Stimulated activated CD8-positive, alpha-beta memory T cell treated with anti-CD3 and anti-CD28 coated beads, Interleukin-2, amount 100 ng/mL, for 48 hours (primary cell): ENCODE measurements at regions not wholly inside any gene's neighbourhood (a gene's known extent, or its start where the extent isn't known, plus 50 kb on each side); places are given as distances from the start of the nearest gene placed in this dataset.
"Not testable (repeated sequence)": the region's sequence is repeated elsewhere in the genome, so short reads cannot be mapped to it uniquely, and the experiment has no call there.

Experiments
- DNase-seq, 2 donors: peaks; one replicate each; pipeline ENCODE4 v3.0.0-alpha.2; 2020; ENCODE audit warnings: low read depth in 2 of 2

DNA sequence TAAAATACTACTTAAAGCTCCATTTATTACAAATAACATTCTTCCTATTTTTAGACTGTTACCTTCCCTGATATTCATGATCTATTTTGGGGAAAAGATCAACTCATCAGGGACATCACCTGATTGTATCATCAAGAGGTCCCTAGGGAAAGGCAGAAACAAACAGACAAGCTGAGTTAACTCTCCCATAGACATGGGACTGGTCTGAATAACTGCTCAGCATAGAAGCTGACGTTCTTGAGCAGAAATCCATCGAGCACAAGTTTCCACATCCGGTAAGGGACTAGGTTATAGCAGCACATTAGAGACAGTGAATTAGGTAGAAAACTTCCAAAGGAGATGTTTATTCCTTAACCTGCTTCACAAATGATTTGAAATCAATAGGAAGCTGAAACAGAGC is 1100.4 kb upstream of the SLC39A10 start:
- no peak for DNase-seq

DNA sequence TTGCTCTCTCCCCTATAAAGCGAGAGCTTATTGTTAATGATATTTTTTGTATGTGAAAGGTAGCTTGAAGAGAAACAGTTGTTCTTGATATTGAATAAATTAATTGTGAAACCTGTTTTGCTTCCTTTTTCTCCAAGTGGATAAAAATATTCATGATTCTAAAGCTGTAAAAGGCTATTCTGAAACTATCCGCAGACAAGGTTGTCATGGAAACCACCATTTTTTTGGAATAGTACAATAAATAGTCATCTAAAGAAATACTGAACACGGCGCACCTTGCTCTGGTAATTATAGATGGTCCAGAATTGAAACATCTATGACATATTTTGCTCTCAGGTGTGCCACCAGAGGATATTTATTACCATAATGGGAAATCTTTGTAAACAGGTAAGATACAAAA is 1103.0 kb upstream of the SLC39A10 start:
- no peak for DNase-seq

DNA sequence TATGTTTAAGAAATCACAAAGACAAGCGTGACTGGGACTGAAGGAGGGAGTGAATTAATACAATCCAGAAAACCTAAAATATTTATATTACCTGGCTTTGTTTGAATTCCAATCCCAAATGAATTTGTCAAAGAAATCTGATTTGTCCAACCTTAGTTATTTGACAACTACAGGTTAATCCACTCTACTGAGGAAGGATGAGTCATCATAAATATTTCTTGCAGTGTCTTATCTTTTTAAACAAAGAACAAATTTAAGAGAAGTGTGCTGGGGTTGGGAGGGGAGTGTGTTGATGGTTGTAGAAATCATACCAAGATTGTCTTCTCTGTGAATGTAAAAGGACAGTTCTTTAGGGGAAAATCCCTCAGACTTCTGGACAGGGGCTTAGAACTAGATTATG is 1106.3 kb upstream of the SLC39A10 start:
- DNase-seq: no peak

DNA sequence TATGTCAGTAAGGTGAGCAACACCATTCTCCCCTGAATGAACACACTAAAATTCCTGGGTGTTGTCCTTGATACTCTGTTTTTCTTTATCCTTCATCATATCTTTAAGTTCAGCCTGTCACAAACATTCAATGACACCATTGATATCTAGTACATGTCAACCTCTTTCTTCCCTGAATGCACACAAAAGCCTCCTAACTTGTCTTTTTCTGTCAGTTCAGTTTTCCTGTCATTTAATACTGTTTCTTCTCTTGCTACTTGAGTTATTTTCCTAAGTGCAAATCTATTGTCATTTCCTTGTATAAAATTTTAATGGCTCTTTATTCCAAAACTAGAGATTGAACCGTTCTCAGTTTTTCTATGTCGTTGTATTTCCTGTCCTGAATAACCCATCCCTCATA is 1107.6 kb upstream of the SLC39A10 start:
- DNase-seq: no peak

DNA sequence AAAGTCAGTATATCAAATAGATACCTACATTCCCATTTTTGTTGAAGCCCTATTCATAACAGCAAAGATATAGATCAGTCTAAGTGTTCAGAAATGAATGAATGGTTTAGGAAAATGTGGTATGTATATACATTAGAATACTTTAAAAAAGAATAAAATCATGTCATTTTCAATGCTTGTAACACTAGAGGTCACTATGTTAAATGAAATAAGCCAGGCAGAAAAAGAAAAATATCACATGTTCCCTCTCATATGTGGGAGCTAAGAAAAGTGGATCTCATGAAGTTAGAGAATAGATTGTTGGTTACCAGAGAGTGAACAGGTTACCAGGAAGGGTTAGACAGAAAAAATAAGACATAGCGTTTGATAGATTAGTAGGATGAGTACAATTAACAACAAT is 1111.0 kb upstream of the SLC39A10 start:
- no peak for DNase-seq

DNA sequence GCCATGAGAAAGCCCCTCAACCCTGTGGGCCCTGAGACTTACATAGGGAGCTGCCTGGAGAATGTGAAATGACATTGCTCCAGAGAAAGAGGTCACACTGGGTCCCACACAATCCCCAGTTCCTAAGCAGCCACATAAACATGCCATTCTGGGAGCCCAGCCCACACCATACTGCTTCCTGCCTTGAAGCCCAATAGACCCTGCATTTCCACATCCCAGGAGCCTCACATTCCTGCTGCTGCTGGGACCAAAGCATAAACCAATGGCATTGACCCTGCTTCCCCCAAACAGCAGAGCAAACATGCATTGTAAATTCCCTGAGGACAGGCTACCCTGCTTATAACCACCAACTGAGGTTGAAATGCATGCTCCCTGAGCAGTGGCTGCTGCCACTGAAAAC is 1117.6 kb upstream of the SLC39A10 start:
- DNase-seq: no peak

DNA sequence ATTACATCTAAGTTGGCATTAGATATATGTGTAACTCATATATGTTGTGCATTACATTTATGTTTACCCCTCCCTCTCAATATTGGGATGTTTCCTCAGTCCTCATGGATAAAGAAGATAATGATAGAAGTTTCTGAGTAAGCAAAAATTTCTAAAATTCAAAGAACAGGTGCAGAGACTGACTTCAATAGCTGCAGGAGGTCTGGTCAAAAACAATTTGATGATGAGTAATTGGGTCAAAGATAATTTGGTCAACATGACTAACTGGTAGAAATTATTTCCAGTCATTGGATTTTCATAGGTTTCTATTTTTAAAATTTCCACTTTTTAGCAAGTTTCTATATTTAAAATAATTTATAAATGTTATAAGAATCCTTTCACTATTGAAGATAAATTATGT is 1130.9 kb upstream of the SLC39A10 start:
- no peak for DNase-seq

DNA sequence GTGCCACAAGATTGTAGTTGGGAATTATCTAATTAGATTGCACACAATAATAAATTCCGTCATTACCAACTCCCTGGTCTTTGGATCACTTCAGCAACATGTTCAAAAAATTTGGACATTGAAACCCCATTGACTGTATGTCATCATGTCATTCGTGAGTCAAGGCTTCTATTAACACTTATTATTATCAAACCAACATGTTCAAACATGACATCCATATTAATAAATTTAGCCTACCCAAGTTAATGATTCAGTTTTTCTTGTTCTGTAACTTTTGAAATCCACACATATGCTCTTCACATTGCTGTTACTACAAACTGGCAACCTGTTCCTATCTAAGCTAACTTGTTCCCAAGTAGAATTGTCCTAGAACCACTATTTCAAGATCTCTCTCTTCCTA is 1142.7 kb upstream of the SLC39A10 start:
- DNase-seq: no peak

DNA sequence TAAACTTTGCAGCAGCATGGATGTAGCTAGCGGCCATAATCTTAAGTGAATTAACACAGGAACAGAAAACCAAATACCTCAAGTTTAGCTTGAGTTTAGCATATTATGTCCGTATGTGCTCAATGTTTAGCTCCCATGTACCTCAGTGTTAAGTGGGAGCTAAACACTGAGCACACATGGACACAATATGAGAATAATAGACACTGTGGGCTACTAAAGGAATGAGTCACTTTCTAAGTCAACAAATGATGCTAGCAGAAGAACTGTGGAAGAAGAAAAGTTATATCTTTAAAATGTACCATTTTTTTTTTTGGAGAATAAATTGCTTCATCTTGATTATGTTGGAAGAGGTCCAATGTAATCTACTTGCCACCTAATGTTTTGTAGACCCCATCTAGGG is 1146.0 kb upstream of the SLC39A10 start:
- DNase-seq: not testable (repeated sequence)

DNA sequence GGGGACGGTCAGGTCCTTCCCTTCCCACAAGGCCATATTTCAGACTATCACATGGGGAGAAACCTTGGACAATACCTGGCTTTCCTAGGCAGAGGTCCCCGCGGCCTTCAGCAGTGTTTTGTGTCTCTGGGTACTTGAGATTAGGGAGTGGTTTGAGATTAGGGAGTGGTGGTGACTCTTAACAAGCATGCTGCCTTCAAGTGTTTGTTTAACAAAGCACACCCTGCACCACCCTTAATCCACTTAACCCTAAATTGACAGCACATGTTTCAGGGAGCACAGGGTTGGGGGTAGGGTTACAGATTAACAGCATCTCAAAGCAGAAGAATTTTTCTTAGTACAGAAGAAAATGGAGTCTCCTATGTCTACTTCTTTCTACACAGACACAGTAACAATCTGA is 1152.2 kb upstream of the SLC39A10 start:
- not testable (repeated sequence) for DNase-seq

DNA sequence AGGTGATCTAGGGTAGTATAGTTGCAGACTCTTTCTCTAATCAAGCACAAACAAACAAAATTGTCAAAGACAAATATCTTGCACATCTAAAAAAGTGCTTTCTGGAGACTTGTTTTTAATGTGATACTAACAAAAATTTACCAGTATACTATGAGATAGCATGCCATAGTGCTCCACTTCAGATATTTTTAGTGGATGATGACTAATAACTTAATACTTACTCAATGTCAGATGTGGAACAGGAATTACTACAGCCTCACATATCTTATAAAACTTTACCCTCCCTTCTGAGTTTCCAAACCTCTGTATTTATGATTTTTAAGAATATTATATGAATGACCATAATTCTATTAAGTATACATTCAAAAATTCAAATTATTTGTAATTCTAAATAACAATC is 1162.0 kb upstream of the SLC39A10 start:
- no peak for DNase-seq

DNA sequence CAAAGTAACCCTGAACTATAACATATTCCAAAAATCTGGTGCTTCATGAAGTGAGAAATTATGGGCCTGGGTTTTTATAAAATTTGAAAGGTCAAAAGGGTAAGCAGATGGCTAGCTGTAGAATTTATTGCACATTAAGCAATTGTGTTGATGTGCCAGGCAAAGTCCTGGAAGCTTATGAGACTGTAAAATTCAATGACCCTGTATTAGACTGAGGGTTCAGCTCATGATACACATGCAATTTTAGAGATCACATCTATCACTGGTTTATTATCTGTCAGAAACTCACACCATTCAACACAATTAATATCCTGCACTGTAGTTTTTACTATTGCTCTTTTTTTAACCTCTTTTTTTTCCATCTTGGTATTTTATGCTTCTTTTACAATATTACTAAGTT is 1162.6 kb upstream of the SLC39A10 start:
- no peak for DNase-seq

DNA sequence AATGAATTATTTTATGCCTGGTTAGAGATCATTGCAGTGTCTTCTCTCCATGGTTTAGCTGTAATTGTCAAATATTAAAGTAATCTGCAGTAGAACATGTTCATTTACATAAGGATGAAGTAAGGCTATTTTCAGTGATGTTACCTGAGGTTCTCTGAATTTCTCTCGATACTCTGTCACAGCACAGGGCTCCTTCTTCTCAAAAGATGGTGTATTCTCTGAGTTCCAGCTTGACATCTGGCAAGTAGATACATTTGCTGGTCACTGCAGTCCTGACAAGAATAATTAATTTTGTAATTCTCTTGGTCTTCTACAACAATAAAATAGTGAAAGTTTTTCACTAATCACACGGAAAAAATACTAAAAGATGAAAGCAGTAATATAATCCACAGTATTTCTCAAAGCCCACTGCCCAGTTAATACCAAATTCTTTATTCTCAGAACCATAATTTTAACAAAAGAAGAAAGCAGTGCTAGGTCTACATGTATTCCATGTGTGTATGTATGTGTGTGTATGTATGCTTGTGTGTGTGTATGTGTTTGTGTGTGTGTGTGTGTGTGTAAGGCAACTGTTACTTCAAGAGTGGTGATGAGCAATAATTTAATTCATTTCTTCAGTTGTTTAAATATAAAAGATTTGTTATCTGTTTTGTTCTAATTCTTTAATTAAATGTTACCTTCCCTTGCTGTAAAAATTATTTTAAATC is 1165.5 kb upstream of the SLC39A10 start:
- no peak for DNase-seq

DNA sequence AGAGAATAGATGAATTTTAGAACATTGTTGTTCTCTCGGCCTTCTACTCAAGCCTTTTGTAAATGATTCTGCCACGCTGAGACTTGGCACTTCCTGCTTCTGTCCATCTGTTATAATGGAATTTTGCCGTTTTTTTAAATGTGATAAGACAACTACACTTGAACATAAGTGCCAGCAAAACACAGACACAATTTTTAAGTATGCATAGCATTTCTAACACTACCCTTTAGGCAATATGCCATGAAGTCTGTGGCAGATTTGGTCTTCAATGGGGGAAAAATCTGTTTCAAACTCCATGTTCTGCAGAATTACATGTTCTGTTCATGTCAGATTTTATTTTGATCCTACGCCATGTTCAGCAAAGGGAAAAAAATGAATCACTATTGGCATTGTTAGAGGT is 1170.7 kb upstream of the SLC39A10 start:
- DNase-seq: no peak

DNA sequence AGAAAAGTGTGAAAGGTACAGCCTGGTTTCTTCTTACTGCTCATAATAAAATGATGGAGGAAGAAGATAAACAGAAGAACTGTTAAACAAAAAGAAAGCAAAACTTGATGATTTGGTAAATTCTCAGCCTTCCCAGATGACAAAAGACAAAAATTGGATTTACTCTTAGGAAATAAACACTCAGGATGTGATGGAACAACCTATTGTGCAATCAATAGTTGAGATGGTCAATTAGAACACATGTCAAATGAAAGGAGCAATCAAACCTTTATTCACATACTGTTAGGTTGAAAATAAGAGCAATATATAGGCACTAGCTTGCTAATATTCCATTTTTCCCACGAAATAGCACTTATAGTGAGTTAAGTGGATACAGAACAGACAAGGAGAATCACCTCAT is 1174.0 kb upstream of the SLC39A10 start:
- DNase-seq: no peak

DNA sequence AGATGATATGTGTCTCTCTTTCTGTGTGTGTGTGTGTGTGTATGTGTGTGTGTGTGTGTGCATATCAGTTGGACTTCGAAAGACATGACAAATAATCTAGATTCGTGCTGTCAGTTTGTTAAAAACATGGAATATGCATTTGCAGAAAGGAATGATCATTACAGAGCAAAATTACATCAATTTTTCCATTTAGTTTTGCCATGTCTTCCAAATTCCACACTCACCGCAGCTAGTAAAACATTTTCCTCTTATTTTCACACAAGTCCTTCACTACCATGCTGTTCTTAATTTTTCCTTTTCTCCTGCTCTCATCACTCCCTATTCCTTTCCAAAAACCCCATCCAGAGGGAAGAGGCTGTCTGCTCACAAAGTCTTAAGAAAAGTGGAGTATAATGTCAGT is 1191.4 kb upstream of the SLC39A10 start:
- DNase-seq: no peak

DNA sequence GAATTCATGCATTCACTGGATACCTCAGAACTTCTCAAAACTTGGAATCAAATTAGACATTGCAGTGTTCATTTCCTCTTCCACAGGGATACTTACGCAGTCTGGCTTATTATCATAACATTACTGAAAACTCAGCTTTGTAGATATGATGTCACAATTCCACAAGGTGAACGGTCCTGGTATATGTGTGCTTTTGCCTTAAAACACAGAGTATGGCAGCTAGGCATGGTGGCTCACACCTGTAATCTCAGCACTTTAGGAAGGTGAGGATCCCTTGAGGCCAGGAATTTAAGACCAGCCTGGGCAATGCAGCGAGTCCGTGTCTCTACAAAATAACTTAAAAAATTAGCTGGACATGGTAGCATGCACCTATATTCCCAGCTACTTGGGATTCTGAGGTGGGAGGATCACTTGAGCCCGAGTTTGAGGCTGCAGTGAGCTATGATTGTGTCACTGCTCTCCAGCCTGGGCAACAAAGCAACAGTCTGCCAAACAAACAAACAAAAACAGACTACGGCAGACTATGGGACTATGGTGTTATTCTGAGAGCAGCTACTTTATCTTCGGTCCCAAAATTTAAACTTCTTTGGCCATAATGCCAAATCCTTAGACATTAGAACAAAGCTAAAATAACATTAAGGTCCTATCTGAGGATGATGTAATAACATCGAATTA is 1191.9 kb upstream of the SLC39A10 start:
- DNase-seq: no peak

DNA sequence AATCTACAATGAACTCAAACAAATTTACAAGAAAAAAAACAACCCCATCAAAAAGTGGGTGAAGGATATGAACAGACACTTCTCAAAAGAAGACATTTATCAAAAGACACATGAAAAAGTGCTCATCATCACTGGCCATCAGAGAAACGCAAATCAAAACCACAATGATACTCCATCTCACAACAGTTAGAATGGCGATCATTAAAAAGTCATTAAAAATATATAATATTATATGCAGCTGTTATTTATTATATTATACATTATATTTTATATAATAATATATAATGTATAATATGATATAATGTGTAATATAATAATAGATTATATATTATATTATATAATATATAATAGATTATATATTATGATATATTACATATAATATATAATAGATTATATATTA is 1194.1 kb upstream of the SLC39A10 start:
- not testable (repeated sequence) for DNase-seq

DNA sequence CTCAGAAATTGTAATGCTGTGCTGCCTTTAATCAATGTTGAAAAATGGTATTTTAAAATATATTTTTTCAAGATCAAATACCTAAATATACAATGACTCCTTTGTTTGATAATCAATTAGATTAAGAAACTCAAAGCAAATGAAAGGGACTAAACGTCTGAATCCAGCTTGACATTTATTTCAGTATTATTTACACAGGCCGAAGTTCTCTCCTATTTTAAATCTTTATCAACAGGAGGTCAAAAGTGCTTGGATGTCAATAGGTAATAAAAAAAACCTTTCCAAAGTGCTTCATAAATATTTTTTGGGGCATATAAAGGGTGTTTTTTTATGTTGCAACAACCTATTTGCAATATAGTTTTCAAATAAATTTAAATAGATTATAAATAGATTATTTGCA is 1201.7 kb upstream of the SLC39A10 start:
- no peak for DNase-seq

DNA sequence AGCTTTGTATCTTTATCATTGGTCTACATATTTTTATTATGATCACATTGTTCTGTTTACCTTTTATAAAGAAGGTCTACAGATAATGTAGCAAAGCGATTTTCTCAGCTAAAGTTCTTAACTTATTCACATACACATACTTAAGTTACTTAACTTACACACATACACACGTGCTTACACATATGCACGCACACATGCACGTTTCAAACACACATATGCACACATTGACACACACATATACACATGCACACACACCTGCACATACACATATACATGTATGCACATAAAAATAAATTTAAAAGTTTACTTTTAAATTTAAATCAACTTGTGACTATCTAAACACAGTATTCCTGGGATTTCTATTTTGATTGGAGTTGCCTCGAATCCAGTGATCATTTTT is 1204.5 kb upstream of the SLC39A10 start:
- no peak for DNase-seq

DNA sequence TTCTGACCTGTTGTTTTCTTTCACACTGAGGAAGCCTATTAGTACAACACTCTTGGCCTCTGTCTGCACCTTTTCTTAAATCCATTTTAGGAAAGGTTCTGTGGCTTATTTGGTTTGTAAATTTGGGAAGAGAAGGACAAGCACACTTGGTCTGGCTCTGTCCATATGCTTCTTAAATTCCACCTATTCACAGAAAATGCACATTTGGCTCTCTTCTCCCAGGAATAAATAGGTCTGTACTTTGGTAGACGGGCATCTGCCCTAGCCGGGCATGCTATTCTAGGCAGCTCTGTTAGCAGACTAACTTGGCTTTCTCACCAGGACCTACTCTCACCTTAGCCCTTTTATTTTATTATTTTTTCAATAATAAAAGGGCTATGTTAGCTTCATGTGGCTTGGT is 1211.8 kb upstream of the SLC39A10 start:
- DNase-seq: no peak

DNA sequence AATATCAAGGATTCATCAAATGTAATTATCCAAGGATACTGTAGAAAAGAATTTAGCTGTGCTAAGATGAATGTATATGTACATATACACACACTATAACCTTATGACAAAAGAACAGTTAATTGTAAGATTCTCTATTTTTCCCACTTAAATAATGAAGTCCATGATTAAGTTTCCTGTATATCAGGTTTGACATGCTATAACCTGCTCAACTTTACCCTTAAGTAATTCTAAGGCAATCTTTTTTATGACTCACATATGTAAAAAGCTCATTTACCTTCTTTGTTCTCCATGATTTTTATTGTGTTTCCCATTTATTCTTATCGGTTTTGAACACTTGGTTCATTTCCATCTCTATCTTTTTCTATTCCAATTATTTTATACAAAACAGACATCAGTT is 1213.1 kb upstream of the SLC39A10 start:
- DNase-seq: no peak

DNA sequence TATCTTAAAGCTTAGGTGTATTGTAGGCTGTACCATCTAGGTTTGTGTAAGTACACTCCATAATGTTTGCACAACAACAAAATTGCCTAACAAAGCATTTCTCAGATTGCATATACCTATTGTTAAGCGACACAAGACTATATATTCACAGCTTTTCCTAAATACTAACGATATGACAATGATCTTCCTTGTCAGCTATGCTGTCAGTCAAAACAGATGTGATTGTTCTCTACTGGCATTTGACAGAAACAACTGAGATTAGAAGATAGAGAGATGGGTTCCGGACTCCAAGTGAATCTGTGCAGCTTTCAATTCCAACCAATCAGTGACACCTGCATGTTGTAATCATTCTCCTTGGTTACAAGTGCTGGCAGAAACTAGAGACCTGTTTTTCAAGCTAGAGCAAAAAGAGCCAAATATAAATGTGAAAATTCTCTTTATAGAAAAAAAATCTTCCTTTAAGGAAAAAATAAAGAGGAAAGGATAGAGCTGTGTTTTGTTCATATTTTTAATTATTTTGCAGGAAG is 1232.3 kb upstream of the SLC39A10 start:
- no peak for DNase-seq

DNA sequence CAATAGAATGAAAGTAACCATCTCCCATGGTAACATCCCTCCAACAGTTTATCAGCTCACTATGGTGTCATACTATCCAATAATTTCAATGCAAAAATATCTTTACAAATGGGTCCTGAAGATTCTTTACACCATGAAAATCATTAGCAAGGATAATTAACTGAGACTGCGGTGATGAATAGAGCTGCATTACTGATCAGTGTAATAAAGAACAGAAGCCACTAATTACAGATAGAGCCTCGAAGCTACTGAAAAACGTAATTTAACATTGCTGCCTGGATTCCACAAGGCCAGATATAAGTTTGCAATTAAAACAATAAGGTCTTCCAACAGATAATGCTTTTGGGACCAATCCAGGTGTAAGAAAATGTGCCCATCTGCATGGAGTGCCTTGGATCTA is 1245.8 kb upstream of the SLC39A10 start:
- DNase-seq: no peak
